HL-60 (cell line): ENCODE measurements at regions not wholly inside any gene's neighbourhood (a gene's known extent, or its start where the extent isn't known, plus 50 kb on each side); places are given as distances from the start of the nearest gene placed in this dataset.

Experiments used
- DNase-seq, 2 experiments: peaks; one replicate each; pipeline ENCODE4 v3.0.0-alpha.2; 2010 to 2020; ENCODE audit warnings: low read depth in 1 of 2, low spot score in 1 of 2
- H3K27ac ChIP-seq: fragments of 250-450 bp; sonication (Bioruptor Pico); replicated peaks from 2 replicates; pipeline ENCODE4 v1.5.1; 2020; ENCODE audit warnings: mild to moderate bottlenecking, moderate library complexity
- H3K27me3 ChIP-seq: fragments of 250-450 bp; sonication (Bioruptor Pico); 2 replicates; pipeline ENCODE4 v1.5.1; 2021; ENCODE audit warnings: mild to moderate bottlenecking, moderate library complexity; ENCODE audit not compliant: insufficient read depth, poor library complexity, severe bottlenecking
- H3K4me3 ChIP-seq: replicated peaks from 2 replicates; pipeline ENCODE4 v1.5.1; 2011; ENCODE audit warnings: mild to moderate bottlenecking, control low read depth, low read length; ENCODE audit not compliant: insufficient read depth
- GABPA ChIP-seq: IDR thresholded peaks from 2 replicates; pipeline ENCODE4 v1.6.1; 2012; ENCODE audit warnings: low read depth
- POLR2AphosphoS5 ChIP-seq: IDR thresholded peaks from 2 replicates; pipeline ENCODE4 v1.6.1; 2012; ENCODE audit warnings: low read depth
- SPI1 ChIP-seq: IDR thresholded peaks from 2 replicates; pipeline ENCODE4 v1.6.1; 2012; ENCODE audit warnings: low read depth, mild to moderate bottlenecking, borderline replicate concordance
- TF ChIP-seq, protein P1 (sequence below): IDR thresholded peaks from 2 replicates; pipeline ENCODE4 v1.6.1; 2012; ENCODE audit warnings: low read depth; ENCODE audit not compliant: insufficient replicate concordance
- TF ChIP-seq, protein P2 (sequence below): IDR thresholded peaks from one replicate; pipeline ENCODE4 v1.5.1; 2011; ENCODE audit warnings: low read length, control low read depth, inconsistent platforms; ENCODE audit not compliant: insufficient read depth

DNA sequence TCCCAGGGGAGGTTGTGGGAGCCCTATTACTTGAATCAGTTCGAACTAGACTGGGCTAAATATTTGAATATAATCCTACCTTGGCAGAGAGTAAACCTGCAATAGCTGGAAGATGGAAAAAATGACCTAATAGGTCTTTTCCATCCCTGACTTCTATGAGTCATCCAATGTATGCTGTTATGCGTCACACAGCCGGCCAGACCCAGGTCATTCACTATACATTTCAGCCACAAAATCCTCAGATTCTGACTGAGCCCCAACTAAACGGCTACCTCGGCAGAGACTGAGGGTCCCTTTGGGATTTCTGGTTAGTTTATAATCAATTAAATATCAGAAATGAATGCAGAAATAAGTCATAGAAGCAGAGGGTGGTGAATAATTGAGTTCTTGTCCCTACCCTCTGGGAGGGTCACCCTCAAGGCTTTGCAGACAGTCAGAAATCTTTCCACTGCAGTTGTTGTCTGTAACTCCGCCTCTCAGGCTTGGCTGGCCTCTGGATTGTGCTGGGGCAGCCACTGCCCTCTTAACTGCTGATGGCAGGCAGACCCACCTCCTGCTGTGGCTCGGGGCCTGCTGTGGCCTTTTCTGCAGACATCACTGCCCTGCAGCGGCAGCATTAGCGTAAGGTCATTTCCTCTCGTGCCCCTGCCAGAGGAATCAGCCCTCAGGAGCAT is 240.5 kb downstream of the TGFB2 start:
- Histone ChIP-seq H3K27me3 (no peaks in the 10 kb centered on the region), H3K4me3 (no peak overlapping the region), H3K27ac (no peak overlapping the region)
- DNase-seq = no peak
- TF ChIP-seq, protein P1, sequence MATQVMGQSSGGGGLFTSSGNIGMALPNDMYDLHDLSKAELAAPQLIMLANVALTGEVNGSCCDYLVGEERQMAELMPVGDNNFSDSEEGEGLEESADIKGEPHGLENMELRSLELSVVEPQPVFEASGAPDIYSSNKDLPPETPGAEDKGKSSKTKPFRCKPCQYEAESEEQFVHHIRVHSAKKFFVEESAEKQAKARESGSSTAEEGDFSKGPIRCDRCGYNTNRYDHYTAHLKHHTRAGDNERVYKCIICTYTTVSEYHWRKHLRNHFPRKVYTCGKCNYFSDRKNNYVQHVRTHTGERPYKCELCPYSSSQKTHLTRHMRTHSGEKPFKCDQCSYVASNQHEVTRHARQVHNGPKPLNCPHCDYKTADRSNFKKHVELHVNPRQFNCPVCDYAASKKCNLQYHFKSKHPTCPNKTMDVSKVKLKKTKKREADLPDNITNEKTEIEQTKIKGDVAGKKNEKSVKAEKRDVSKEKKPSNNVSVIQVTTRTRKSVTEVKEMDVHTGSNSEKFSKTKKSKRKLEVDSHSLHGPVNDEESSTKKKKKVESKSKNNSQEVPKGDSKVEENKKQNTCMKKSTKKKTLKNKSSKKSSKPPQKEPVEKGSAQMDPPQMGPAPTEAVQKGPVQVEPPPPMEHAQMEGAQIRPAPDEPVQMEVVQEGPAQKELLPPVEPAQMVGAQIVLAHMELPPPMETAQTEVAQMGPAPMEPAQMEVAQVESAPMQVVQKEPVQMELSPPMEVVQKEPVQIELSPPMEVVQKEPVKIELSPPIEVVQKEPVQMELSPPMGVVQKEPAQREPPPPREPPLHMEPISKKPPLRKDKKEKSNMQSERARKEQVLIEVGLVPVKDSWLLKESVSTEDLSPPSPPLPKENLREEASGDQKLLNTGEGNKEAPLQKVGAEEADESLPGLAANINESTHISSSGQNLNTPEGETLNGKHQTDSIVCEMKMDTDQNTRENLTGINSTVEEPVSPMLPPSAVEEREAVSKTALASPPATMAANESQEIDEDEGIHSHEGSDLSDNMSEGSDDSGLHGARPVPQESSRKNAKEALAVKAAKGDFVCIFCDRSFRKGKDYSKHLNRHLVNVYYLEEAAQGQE = no peak
- TF ChIP-seq SPI1 = no peak
- no peak for TF ChIP-seq GABPA
- no peak for TF ChIP-seq POLR2AphosphoS5
- TF ChIP-seq, protein P2, sequence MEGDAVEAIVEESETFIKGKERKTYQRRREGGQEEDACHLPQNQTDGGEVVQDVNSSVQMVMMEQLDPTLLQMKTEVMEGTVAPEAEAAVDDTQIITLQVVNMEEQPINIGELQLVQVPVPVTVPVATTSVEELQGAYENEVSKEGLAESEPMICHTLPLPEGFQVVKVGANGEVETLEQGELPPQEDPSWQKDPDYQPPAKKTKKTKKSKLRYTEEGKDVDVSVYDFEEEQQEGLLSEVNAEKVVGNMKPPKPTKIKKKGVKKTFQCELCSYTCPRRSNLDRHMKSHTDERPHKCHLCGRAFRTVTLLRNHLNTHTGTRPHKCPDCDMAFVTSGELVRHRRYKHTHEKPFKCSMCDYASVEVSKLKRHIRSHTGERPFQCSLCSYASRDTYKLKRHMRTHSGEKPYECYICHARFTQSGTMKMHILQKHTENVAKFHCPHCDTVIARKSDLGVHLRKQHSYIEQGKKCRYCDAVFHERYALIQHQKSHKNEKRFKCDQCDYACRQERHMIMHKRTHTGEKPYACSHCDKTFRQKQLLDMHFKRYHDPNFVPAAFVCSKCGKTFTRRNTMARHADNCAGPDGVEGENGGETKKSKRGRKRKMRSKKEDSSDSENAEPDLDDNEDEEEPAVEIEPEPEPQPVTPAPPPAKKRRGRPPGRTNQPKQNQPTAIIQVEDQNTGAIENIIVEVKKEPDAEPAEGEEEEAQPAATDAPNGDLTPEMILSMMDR = no peak

DNA sequence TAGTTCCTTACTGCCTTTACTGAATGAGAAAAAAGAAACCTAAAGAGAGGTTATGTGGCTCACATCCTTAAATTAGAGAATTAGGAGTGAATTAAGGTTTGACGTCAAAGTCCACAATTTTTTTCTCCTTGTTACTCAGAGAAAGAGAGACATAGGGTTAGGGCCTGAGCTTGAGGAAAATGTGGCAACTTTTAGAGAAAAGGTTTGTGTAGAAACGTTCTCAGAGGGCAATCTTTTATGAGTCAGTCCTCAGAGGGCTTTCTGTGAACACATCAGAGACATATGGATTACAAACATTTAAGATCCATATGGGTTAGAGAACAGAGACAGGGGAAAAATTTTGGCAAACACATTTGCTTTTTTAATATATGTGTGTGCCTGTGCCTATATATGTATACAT is 242.8 kb downstream of the TGFB2 start:
- DNase-seq = no peak
- no peaks in the 10 kb centered on the region for H3K27me3 ChIP-seq
- H3K4me3 ChIP-seq = no peak overlapping the region
- H3K27ac ChIP-seq = no peak overlapping the region
- TF ChIP-seq, protein P2 = no peak
- TF ChIP-seq GABPA (no peak), SPI1 (no peak), POLR2AphosphoS5 (no peak)
- TF ChIP-seq, protein P1 = no peak

DNA sequence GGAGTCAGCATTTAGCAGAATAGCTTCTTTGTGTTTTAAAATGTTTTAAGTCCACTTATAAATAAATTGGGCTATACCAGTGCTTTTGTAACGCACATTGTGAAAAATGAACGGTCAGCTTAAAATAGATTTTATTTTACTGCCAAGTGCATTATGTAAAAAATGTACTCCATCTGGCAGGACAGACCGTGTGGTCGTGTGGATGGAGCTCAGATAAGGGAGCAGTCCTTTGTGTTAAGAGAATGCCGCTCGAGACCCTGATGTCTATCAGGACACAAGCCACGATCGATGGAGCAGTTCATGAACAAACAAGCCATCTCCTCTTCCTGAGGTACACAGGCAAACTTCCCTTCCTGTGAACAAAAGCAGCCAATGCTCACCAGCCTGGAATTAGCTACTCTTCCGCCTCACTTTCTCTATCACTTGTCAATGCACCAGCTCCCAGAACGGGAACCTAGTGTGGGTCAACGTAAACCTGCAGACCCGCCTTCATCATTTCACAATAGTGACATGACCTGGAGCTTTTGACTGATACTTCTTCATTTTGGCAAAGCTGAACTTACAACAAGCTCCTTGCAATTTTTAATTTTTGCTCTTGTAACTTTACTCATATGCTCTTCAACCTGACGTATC is 243.5 kb downstream of the TGFB2 start:
- H3K27me3 ChIP-seq = no peaks in the 10 kb centered on the region
- 0 out of 2 replicates have a peak overlapping the region, but pooled peaks have one; percentile 14 for H3K4me3 ChIP-seq
- peak; percentile 54 to 85 for DNase-seq
- TF ChIP-seq, protein P1 = no peak
- TF ChIP-seq SPI1 (no peak), POLR2AphosphoS5 (no peak), GABPA (no peak)
- TF ChIP-seq, protein P2 = no peak
- H3K27ac ChIP-seq = peak overlapping the region; percentile 44
